ENCODE measurements at regions not wholly inside any gene's neighbourhood (a gene's known extent, or its start where the extent isn't known, plus 50 kb on each side); places are given as distances from the start of the nearest gene placed in this dataset.

DNA sequence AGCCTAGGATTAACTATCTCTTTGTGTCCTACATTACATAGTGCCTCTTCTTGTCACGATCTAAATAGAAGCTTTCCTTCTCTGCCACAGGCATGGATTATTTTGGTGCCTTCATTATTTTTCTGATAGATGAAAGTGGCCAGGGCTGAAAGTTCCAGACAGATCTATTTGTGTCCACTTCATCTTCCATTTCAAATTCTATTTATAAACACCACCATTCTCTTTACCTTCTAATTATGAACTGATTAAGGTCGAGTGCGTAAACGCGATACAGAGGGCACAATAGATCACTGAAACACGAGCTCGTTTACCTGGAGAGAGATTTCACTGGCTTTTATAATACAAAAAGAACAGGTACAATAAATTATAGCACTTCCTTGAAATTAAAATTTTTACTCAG lies 105.0 kb downstream of the EDEM1 start (continued):
- TF ChIP-seq TFAP4 (CRISPR knock-in tag; IDR thresholded peaks at IDR 0.05; ENCODE audit: borderline replicate concordance) (no peak), NONO (IDR thresholded peaks at IDR 0.05; ENCODE audit: low read depth in 2 of 2, low read length in 1 of 2) (no peak), MGA (IDR thresholded peaks at IDR 0.05) (no peak)
- TF ChIP-seq, protein P1, sequence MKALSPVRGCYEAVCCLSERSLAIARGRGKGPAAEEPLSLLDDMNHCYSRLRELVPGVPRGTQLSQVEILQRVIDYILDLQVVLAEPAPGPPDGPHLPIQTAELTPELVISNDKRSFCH (CRISPR knock-in tag; IDR thresholded peaks at IDR 0.05): no peak
- TF ChIP-seq, protein P1 (tag; IDR thresholded peaks at IDR 0.05): no peak
